B cell (primary cell): ENCODE measurements at regions not wholly inside any gene's neighbourhood (a gene's known extent, or its start where the extent isn't known, plus 50 kb on each side); places are given as distances from the start of the nearest gene placed in this dataset.

Experiments
- ATAC-seq: fragments of 200-7000 bp; cut with Tn5 transposase; one replicate; pipeline ENCODE4 v1.10.0; 2021; ENCODE audit warnings: low read depth, mild to moderate bottlenecking, moderate number of reproducible peaks, moderate library complexity
- CTCF ChIA-PET: fragments of 350-600 bp; sonication (Branson Sonifier 250); formaldehyde crosslinking; loops from one replicate; lab custom pipeline; 2021; ENCODE audit warnings: antibody characterized with exemption, inconsistent platforms; lab: Charles Lee
- POLR2A ChIA-PET: fragments of 350-600 bp; sonication (Branson Sonifier 250); formaldehyde crosslinking; loops from one replicate; lab custom pipeline; 2021; ENCODE audit warnings: antibody characterized with exemption; lab: Charles Lee
- DNase-seq: peaks from one replicate; pipeline ENCODE4 v3.0.0; 2013
- H2AFZ ChIP-seq: 2 replicates; pipeline ENCODE4 v1.6.1; 2012; ENCODE audit warnings: mild to moderate bottlenecking, low read depth, low read length; ENCODE audit not compliant: insufficient read depth, poor library complexity, severe bottlenecking
- H3K27ac ChIP-seq, 2 donors: 1 replicate in 1 of 2; 2 replicates in 1 of 2; pipeline ENCODE4 v1.5.1; 2012 to 2013; ENCODE audit warnings: low read length in 2 of 2, mild to moderate bottlenecking in 2 of 2, moderate library complexity in 1 of 2
- H3K27me3 ChIP-seq, 4 experiments: fragments of 200-600 bp in 1 of 4; sonication (generic) in 1 of 4; replicated peaks in 1 of 4; 1 replicate in 2 of 4; 2 replicates in 2 of 4; pipeline versions ENCODE4 v1.6.1 to v1.7.0; 2013 to 2016; ENCODE audit warnings: low read length in 3 of 4, mild to moderate bottlenecking in 2 of 4, mixed read lengths in 1 of 4, moderate library complexity in 1 of 4; ENCODE audit not compliant: insufficient read depth in 4 of 4, control insufficient read depth in 3 of 4; ENCODE audit errors: control extremely low read depth in 1 of 4
- H3K36me3 ChIP-seq, 2 experiments: replicated peaks in 1 of 2; 1 replicate in 1 of 2; 2 replicates in 1 of 2; pipeline versions ENCODE4 v1.6.1 to v1.7.1; 2013; ENCODE audit warnings: low read length in 1 of 2; ENCODE audit not compliant: insufficient read depth in 2 of 2, control insufficient read depth in 1 of 2; ENCODE audit errors: control extremely low read depth in 1 of 2, extremely low read depth in 1 of 2
- H3K4me1 ChIP-seq, 2 donors: fragments of 200-600 bp in 1 of 2; sonication (generic) in 1 of 2; 1 replicate in 1 of 2; 2 replicates in 1 of 2; pipeline versions ENCODE4 v1.5.1 to v1.6.1; 2013 to 2017; ENCODE audit warnings: low read length in 2 of 2; ENCODE audit not compliant: control insufficient read depth in 2 of 2, insufficient read depth in 2 of 2
- H3K4me2 ChIP-seq: replicated peaks from 2 replicates; pipeline ENCODE3; 2012; ENCODE audit warnings: mild to moderate bottlenecking, low read depth, low read length; ENCODE audit not compliant: poor library complexity, severe bottlenecking
- H3K4me3 ChIP-seq, 5 experiments: fragments of 200-600 bp in 1 of 5; sonication (generic) in 1 of 5; 1 replicate in 3 of 5; 2 replicates in 2 of 5; pipeline versions ENCODE4 v1.5.1 to v1.7.0; 2011 to 2016; ENCODE audit warnings: low read length in 4 of 5, mild to moderate bottlenecking in 4 of 5, low read depth in 2 of 5, control low read depth in 1 of 5, moderate library complexity in 1 of 5; ENCODE audit not compliant: insufficient read depth in 1 of 5; ENCODE audit errors: control extremely low read depth in 1 of 5, extremely low read depth in 1 of 5
- H3K79me2 ChIP-seq: fragments of 200-600 bp; sonication (generic); one replicate; pipeline ENCODE4 v1.6.0; 2016; ENCODE audit warnings: low read length; ENCODE audit not compliant: control insufficient read depth, insufficient read depth
- H3K9ac ChIP-seq: fragments of 200-600 bp; sonication (generic); 2 replicates; pipeline ENCODE4 v1.6.1; 2017; ENCODE audit warnings: mild to moderate bottlenecking, low read length, moderate library complexity
- H3K9me3 ChIP-seq, 3 donors: one replicate each; pipeline versions ENCODE4 v1.6.1 to v1.7.1; 2013; ENCODE audit warnings: low read length in 2 of 3; ENCODE audit not compliant: control insufficient read depth in 2 of 3, insufficient read depth in 1 of 3; ENCODE audit errors: control extremely low read depth in 1 of 3
- H4K20me1 ChIP-seq: 2 replicates; pipeline ENCODE4 v1.6.0; 2012; ENCODE audit warnings: mild to moderate bottlenecking, low read length; ENCODE audit not compliant: insufficient read depth, control insufficient read depth, poor library complexity, severe bottlenecking
- H3K27ac Mint-ChIP-seq: one replicate; pipeline ENCODE4 v1.8.0; 2021; ENCODE audit warnings: mixed read lengths
- H3K27me3 Mint-ChIP-seq: one replicate; pipeline ENCODE4 v1.8.0; 2021; ENCODE audit warnings: mixed read lengths
- H3K4me1 Mint-ChIP-seq: one replicate; pipeline ENCODE4 v1.8.0; 2021; ENCODE audit warnings: mixed read lengths
- H3K4me3 Mint-ChIP-seq: one replicate; pipeline ENCODE4 v1.8.0; 2021; ENCODE audit warnings: mixed read lengths
- H3K9me3 Mint-ChIP-seq: one replicate; pipeline ENCODE4 v1.8.0; 2022; ENCODE audit warnings: mixed read lengths; ENCODE audit not compliant: insufficient read depth
- CTCF ChIP-seq: fragments of 200-600 bp; IDR thresholded peaks from one replicate; pipeline ENCODE4 v1.8.0; 2022; ENCODE audit warnings: antibody characterized with exemption, mild to moderate bottlenecking
- EZH2 ChIP-seq: IDR thresholded peaks from 2 replicates; pipeline ENCODE4 v1.6.1; 2012; ENCODE audit warnings: borderline replicate concordance, low read depth, mild to moderate bottlenecking, moderate library complexity, low read length; ENCODE audit not compliant: insufficient read depth, poor library complexity, severe bottlenecking
- WGBS: methylation state at CpG from one replicate; pipeline ENCODE4 v1.1.5; 2013; ENCODE audit warnings: missing lambda C conversion rate; ENCODE audit not compliant: insufficient coverage; 5-methylcytosine and 5-hydroxymethylcytosine counted together
- intact Hi-C: fragments of 100-400 bp; cut with micrococcal nuclease; formaldehyde crosslinking; loops from one replicate; pipeline ENCODE4 v1.10.0; 2022

- Mint-ChIP-seq H3K4me1 (peaks cover 2% of the 10 kb centered on the region), H3K9me3 (peaks cover 5% of the 10 kb centered on the region), H3K27me3 (no peaks in the 10 kb centered on the region), H3K4me3 (no peak overlapping the region), H3K27ac (no peak overlapping the region)
- no peak overlapping the region for H3K4me2 ChIP-seq
- no peak for ATAC-seq
- H4K20me1 ChIP-seq: no peaks in the 10 kb centered on the region
- no peaks in the 10 kb centered on the region for H3K36me3 ChIP-seq
- H3K79me2 ChIP-seq: no peaks in the 10 kb centered on the region
- TF ChIP-seq CTCF: no peak
- TF ChIP-seq EZH2: no peak
- intact Hi-C loops: no loop called here
- H3K27me3 ChIP-seq: no peaks in the 10 kb centered on the region
- no peak overlapping the region for H3K4me3 ChIP-seq
- WGBS: 94% methylated on average over 2 of the region's 4 CpGs
- CTCF ChIA-PET: no interaction called here
- no peaks in the 10 kb centered on the region for H3K4me1 ChIP-seq
- no peaks in the 10 kb centered on the region for H3K9me3 ChIP-seq
- POLR2A ChIA-PET: no interaction called here
- no peak overlapping the region for H3K9ac ChIP-seq
- H3K27ac ChIP-seq: no peak overlapping the region
- no peak overlapping the region for H2AFZ ChIP-seq
- no peak for DNase-seq
These were observed 1596.0 kb upstream of the MIR17HG start for GRCh38 chr13:89751432-89751930.

- H3K27ac Mint-ChIP-seq: no peak overlapping the region
- no peak overlapping the region for H3K4me2 ChIP-seq
- no CpG with 5 or more reads among the region's 1 CpG for WGBS
These were observed 1595.1 kb upstream of the MIR17HG start for GRCh38 chr13:89752394-89752793.

More at GRCh38 chr13:89752394-89752793, 1595.1 kb upstream of the MIR17HG start:
- Histone ChIP-seq H4K20me1 (no peaks in the 10 kb centered on the region), H3K27ac (no peak overlapping the region), H3K79me2 (no peaks in the 10 kb centered on the region), H3K4me3 (no peak overlapping the region), H3K9me3 (no peaks in the 10 kb centered on the region), H3K36me3 (no peaks in the 10 kb centered on the region), H3K9ac (no peak overlapping the region), H3K4me1 (no peaks in the 10 kb centered on the region), H3K27me3 (no peaks in the 10 kb centered on the region), H2AFZ (no peak overlapping the region)
- ChIA-PET POLR2A (no interaction called here), CTCF (no interaction called here)
- no peak for DNase-seq
- intact Hi-C loops: no loop called here
- Mint-ChIP-seq H3K4me3 (no peak overlapping the region), H3K9me3 (peaks cover 5% of the 10 kb centered on the region), H3K4me1 (peaks cover 2% of the 10 kb centered on the region), H3K27me3 (no peaks in the 10 kb centered on the region)
- no peak for TF ChIP-seq EZH2
- no peak for TF ChIP-seq CTCF
- no peak for ATAC-seq
